GM18909 (cell line): ENCODE measurements at regions not wholly inside any gene's neighbourhood (a gene's known extent, or its start where the extent isn't known, plus 50 kb on each side); places are given as distances from the start of the nearest gene placed in this dataset.

Experiments used
- ATAC-seq: cut with Tn5 transposase; IDR thresholded peaks from one replicate; pipeline ENCODE4 v1.9.1; 2021; ENCODE audit warnings: mild to moderate bottlenecking; ENCODE audit not compliant: unreplicated experiment, poor library complexity

DNA sequence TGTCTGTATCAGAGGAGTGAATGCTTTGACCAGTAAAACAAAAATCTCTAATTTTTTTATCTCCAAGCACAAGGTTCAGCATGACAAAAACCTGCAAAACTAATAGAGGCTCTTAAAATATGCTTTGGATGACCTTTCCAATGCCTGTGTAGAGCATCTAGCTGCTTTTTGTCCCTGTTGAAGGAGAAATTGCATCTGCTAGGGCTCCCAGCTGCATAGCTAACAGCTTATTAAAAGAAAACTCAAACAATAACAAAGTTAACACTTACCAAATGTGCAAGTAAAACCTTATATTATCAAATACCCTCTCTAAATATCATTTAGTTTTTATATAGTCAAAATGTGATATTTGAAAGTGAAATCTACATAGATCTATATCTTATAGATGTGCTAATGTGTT lies 378.6 kb downstream of the CD109 start:
- no peak for ATAC-seq

GRCh38 chr6:74073999-74074398 lies 378.0 kb downstream of the CD109 start:
- no peak for ATAC-seq

- ATAC-seq = no peak
Measured at GRCh38 chr6:74073429-74073828, 377.4 kb downstream of the CD109 start.

DNA sequence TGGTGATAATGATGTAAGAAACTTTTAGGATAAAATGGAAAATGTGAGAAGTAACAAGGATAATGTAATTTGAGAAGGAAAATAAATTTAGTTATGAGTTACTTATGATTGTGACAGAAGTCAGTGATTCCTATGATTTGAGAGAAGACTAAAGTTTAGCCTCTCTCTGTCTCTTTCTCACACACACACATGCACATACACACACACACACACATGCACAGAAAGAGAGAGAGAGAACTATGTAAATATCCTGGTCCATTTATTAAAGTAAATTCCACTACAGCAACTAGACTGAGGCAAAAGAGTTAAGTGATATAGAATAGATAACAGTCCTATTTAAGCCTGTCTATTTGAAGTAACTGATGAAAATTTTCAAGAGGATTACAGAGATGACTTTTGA lies 375.2 kb downstream of the CD109 start:
- ATAC-seq = no peak

- no peak for ATAC-seq
Measured at GRCh38 chr6:74070711-74071110, 374.7 kb downstream of the CD109 start.

DNA sequence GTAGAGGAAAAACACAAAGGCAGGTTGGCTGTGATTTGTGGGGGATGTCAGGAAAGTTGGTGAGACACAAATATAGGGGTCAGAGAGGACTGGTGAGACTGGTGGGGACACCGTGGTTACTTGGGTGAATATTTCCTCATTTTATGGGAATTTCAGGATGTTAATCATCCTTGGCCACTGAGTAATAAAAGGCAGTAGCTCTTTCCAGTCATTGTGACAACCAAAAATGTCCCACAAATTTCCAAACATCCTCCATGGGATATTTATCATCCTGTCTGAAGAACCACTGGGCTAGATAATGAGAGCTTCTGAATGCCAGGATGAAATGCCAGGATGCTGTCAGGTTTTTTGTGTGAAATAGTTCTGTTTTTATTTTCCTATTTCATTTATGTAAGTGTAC lies 374.1 kb downstream of the CD109 start:
- no peak for ATAC-seq

DNA sequence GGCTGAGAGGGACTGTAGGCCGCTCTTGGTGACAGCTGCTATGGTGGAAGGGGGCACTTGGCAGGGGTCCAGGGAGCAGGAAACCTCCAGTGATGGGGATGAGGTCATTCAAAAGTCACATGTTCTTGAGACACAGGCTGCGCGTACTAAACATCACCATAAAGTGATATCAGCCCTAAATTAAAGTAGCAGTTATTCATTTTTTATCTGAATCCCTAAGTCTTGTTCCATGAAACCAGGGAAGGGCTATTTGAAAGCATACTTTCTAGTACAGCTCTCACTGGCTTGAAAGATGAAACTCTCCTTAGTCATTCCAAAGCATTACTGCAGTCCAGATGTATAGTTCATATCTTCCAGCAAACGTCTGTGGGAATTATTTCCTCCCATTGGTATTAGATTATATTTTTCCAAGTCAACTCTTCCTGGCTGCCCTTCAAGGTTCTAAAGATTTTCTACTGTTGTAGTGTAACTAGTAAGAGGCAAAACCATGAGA lies 373.1 kb downstream of the CD109 start:
- no peak for ATAC-seq

DNA sequence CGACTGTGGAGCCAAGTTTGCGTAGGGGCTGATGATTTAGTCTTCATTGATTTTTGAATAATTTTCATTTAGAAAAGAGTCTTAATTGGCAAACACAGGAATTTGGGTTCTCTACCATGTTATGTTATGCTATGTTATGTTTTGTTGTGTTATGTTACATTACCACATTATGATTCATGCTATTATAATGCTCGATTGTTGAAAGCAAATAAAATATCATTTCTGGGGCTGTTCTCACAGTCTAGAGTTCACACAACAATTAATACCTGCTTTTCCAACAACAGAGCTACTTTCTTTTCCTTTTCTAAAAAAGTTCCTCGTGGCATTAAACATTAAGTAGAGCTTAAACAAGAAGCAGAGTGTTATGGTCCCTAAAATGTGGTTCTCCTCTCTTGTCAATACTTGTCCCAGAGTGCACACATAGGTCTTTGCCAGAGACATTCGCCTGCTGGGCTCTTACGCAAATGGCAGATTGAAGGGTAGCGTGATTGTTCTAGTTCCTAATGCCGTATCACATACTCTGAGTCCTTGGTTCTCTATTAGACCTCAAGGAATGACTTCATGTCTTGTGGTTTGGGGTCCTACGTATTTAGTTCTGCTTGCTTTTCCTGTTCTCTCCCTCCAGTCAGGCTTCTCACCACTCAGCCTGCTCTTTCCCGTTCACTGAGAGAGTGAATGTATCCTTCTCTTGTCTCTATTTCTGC lies 370.3 kb downstream of the CD109 start:
- no peak for ATAC-seq

DNA sequence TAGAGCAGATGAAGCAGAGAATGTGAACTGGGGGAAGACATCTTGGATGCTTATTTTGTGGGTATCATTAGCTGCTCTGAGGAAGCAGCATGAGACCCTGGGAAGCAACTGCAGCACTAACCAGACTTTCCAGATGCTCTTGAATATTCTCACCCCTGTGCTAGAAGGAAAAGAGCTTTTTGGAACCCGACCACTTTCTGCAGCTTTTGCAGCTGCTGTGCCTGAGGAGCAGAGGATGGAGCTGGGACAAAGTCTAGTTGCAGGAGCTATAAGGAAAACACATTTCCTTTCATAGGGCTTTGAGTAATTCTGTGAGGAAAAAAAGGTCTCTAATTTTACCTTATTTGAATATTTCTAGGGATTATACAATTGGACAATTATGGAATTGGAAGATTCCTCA lies 369.7 kb downstream of the CD109 start:
- no peak for ATAC-seq

GRCh38 chr6:74063391-74063790 lies 367.4 kb downstream of the CD109 start:
- ATAC-seq = no peak

- no peak for ATAC-seq
Measured at GRCh38 chr6:74061201-74061600, 365.2 kb downstream of the CD109 start.

DNA sequence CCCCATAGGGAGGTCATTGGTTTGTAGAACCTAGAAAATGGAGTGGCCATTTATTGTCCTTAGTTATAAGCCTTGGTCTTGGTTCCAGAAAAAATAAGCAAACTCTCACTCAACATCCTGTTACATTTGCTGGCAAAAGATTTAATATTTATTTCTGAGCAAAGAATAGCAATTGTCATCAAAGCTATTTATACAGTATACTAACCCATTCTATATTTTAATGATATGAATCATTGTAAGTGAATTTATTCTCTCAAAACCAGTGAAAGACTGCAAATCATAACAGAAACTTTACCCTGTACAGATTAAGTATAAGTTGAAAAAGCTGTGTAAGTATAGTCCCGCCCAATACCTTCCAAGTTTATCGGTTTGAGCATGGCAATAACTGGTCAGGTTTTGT lies 364.4 kb downstream of the CD109 start:
- no peak for ATAC-seq

DNA sequence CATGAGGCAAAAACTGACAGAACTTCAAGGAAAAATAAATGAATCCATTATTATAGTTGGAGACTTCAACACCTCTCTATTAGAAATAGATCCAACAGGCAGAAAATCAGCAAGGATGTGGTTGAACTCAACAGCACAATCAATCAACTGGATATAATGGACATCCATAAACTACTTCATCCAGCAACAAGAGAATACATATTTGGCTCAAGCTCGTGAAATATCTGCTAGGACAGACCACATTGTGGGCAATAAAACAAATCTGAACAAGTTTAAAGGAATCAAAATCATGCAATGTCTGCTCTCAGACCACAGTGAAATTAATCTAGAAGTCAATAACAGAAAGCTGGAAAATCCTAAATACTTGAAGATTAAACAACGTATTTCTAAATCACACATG lies 362.6 kb downstream of the CD109 start:
- ATAC-seq = no peak

DNA sequence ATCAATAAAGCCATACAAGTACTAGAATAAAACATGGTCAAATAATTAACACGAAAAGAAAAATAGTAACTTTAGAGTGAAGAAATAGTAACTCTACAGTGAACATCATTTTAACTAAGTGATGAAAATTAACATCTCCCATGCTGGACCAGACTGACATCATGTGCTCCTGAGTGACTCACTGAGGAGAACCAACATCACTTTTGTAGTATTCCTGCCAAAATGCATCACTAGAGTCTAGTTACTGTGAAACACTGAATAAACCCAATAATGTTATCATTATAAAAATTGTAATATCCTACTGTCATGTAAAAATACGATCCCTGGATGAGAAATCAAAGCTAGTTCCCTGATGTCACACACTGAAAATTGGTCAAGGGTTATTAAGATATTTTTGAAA lies 361.3 kb downstream of the CD109 start:
- ATAC-seq = no peak

GRCh38 chr6:74054190-74054589 lies 358.2 kb downstream of the CD109 start:
- ATAC-seq = no peak

DNA sequence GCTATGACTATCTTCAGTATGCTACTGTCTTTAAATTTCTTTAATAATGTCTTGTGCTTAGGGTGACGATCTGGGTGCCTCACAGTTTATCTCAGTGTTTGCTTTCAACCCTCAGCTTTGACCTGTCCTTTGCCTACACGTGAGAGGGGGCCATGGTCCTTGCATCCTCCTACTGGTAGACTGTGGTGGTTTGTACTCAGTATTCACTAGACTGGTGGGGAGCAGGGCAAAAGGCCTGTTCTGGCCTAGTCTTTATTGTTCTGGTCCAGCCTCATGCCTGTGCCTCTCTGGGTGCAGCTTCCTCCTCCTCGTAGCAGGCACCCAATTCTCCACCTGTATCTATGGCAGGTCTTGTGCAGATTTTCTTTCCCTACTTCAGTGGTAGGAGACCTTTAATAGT lies 354.9 kb downstream of the CD109 start:
- no peak for ATAC-seq

- no peak for ATAC-seq
Measured at GRCh38 chr6:74048387-74048786, 352.4 kb downstream of the CD109 start.

GRCh38 chr6:74044417-74045096 lies 348.6 kb downstream of the CD109 start:
- ATAC-seq = no peak

- ATAC-seq = no peak
Measured at GRCh38 chr6:74041420-74041819, 345.4 kb downstream of the CD109 start.

DNA sequence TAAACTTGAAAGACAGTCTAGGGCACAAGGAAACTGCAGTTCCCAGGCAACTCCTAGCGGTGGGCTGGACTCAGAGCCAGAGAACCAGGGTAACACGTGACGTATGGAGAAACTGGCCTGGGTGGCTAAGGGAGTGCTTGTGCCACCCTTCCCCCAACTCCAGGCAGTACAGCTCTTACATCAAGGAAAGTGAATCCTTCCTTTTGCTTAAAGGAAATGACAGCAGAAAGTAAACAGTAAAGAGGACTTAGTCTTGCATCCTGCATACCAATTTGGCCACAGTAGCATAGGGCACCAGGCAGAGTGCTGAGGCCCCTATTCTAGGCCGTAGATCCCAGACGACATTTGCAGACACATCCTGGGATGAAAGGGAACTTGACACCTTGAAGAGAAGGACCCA lies 322.8 kb downstream of the CD109 start:
- no peak for ATAC-seq

DNA sequence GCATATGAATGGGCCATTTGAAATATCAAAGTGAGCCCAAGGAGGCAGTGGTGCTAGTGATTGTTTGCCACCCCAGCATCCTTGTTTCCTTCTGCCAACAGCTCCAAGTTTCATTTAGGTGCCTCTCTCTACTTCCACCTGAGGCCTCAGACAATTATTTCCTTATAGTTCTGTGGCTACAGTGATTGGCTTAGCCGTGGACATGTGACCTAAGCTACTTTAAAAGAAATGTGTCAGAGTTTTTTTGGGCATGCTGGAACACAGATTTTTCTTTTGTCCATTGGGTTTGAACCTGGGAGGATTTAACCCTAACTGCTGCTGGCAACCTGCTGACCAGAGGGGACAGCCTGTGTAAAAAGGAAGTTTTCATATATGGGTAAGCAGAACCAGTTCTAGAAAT lies 319.4 kb downstream of the CD109 start:
- ATAC-seq = no peak
